GM12892 (cell line): ENCODE measurements at regions not wholly inside any gene's neighbourhood (a gene's known extent, or its start where the extent isn't known, plus 50 kb on each side); places are given as distances from the start of the nearest gene placed in this dataset.

Experiments
- POLR2A ChIP-seq: IDR thresholded peaks from 2 replicates; pipeline ENCODE4 v1.6.1; 2011; ENCODE audit warnings: low read depth, low read length, control low read depth
- POLR2AphosphoS5 ChIP-seq: IDR thresholded peaks from 2 replicates; pipeline ENCODE4 v1.6.1; 2011; ENCODE audit warnings: low read depth, low read length, control low read depth

DNA sequence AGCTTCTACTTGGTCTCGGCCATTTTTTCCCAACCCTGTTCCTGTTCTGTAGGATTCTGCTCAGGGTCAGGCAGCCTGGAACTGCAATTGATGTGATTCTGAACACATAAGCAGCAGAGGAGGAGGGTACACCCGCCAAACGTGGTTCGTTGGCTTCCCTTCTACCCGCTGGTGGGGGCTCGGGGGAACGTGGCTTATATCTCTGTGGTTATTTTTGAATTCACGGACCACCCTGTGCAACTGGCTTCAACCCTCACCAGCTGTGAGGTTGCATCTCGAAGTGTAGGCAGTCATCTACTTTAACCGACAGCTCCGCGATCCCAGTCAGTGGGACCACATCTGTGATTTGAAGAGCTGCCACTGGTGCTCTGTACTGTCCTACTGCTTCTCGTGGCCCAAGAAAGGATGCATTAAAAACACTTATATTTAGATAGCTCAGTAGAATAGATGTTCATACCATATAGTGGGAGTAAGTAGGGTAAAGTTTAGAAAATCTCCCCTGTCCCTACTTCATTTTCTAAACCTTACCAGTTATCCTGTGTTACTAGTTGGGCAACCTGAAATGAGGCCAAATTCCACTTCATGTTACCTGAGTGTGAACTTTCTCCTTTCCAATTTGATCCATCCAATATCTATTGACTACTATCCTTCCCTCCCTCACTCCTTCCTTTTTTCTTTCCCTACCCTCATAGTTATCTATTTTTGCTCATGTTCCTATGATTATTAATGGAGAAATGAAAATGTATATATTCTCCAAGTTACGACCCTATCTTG is 80.4 kb upstream of the BCOR start:
- no peak for TF ChIP-seq POLR2A
- TF ChIP-seq POLR2AphosphoS5, result no peak
